ENCODE measurements at regions not wholly inside any gene's neighbourhood (a gene's known extent, or its start where the extent isn't known, plus 50 kb on each side); places are given as distances from the start of the nearest gene placed in this dataset.

- TF ChIP-seq CTCF (IDR thresholded peaks at IDR 0.05) (no peak), ZFX (IDR thresholded peaks at IDR 0.05; ENCODE audit: borderline replicate concordance) (no peak)
Observed at GRCh38 chr9:108283696-108284095, 572.1 kb downstream of the ACTL7B start.

All from 22Rv1 (cell line).